Small intestine (tissue), 7 donors: ENCODE measurements at regions not wholly inside any gene's neighbourhood (a gene's known extent, or its start where the extent isn't known, plus 50 kb on each side); places are given as distances from the start of the nearest gene placed in this dataset.

ENCODE experiments used
- DNase-seq, 2 donors: peaks; one replicate each; pipeline versions ENCODE4 v3.0.0 to v3.0.0-alpha.2; 2013
- FAIRE-seq: peaks from 2 replicates; lab custom pipeline; 2012; peaks lifted over from hg19 to GRCh38; lab: Jason Lieb, UNC
- H3K27ac ChIP-seq, 3 donors: one replicate each; pipeline ENCODE4 v1.5.1; 2013; ENCODE audit warnings: low read length in 2 of 3, mild to moderate bottlenecking in 2 of 3, control low read depth in 1 of 3, inconsistent platforms in 1 of 3, low read depth in 1 of 3, moderate library complexity in 1 of 3
- H3K27me3 ChIP-seq, 3 donors: one replicate each; pipeline ENCODE4 v1.6.1; 2013; ENCODE audit warnings: low read length in 3 of 3, inconsistent platforms in 1 of 3; ENCODE audit not compliant: control insufficient read depth in 3 of 3, insufficient read depth in 3 of 3
- H3K36me3 ChIP-seq, 3 donors: one replicate each; pipeline ENCODE4 v1.6.1; 2013; ENCODE audit warnings: low read length in 3 of 3, inconsistent platforms in 1 of 3, low read depth in 1 of 3, mild to moderate bottlenecking in 1 of 3, moderate library complexity in 1 of 3; ENCODE audit not compliant: control insufficient read depth in 3 of 3, insufficient read depth in 2 of 3
- H3K4me1 ChIP-seq, 3 donors: one replicate each; pipeline ENCODE4 v1.6.1; 2013; ENCODE audit warnings: low read length in 2 of 3, inconsistent platforms in 1 of 3, low read depth in 1 of 3, mild to moderate bottlenecking in 1 of 3, moderate library complexity in 1 of 3; ENCODE audit not compliant: control insufficient read depth in 3 of 3, insufficient read depth in 2 of 3
- H3K4me3 ChIP-seq, 3 donors: one replicate each; pipeline ENCODE4 v1.5.1; 2013; ENCODE audit warnings: low read length in 3 of 3, control low read depth in 1 of 3, inconsistent platforms in 1 of 3, low read depth in 1 of 3, mild to moderate bottlenecking in 1 of 3, moderate library complexity in 1 of 3
- H3K9me3 ChIP-seq, 2 donors: one replicate each; pipeline ENCODE4 v1.6.1; 2013; ENCODE audit warnings: low read depth in 1 of 2, low read length in 1 of 2; ENCODE audit not compliant: control insufficient read depth in 2 of 2, insufficient read depth in 1 of 2
- WGBS, 3 donors: extraction: QIAGEN DNeasy Blood & Tissue Kit; methylation state at CpG; one replicate each; pipeline ENCODE4 v1.1.7; 2013; 5-methylcytosine and 5-hydroxymethylcytosine counted together
- donor health status: healthy with polysubstance abuse.
- donor health status: control.
- donor health status: control.
- donor health status: Bipolar disorder and iron deficiency.
- donor health status: healthy.

- DNase-seq = no peak
- 80 to 84% (median 84%) methylated on average over 5 of the region's 5 CpGs for WGBS, 3 donors
- no peaks in the 10 kb centered on the region for H3K4me1 ChIP-seq
These were observed 115.0 kb downstream of the CETN3 start for GRCh38 chr5:90294604-90295003.

GRCh38 chr5:90293931-90294330 is 115.6 kb downstream of the CETN3 start:
- Histone ChIP-seq H3K27me3 (no peaks in the 10 kb centered on the region), H3K4me3 (no peak overlapping the region), H3K27ac (no peak overlapping the region), H3K36me3 (no peaks in the 10 kb centered on the region), H3K4me1 (no peaks in the 10 kb centered on the region), H3K9me3 (no peaks in the 10 kb centered on the region)
- FAIRE-seq (no peak), DNase-seq (no peak)
- 80 to 82% (median 81%) methylated on average over 2 of the region's 2 CpGs for WGBS, 3 donors

More at GRCh38 chr5:90294604-90295003, 115.0 kb downstream of the CETN3 start:
- no peaks in the 10 kb centered on the region for H3K27me3 ChIP-seq
- no peak for FAIRE-seq
- H3K4me3 ChIP-seq = no peak overlapping the region
- no peaks in the 10 kb centered on the region for H3K9me3 ChIP-seq
- no peak overlapping the region for H3K27ac ChIP-seq
- H3K36me3 ChIP-seq = no peaks in the 10 kb centered on the region

- no peak for DNase-seq
- Histone ChIP-seq H3K27ac (no peak overlapping the region), H3K27me3 (no peaks in the 10 kb centered on the region), H3K36me3 (no peaks in the 10 kb centered on the region), H3K4me3 (no peak overlapping the region), H3K4me1 (no peaks in the 10 kb centered on the region), H3K9me3 (no peaks in the 10 kb centered on the region)
- 76 to 88% (median 78%) methylated on average over 5 of the region's 5 CpGs for WGBS, 3 donors
- FAIRE-seq = no peak
These were observed 118.9 kb downstream of the CETN3 start for GRCh38 chr5:90290648-90291047.

GRCh38 chr5:90289837-90290236 is 119.7 kb downstream of the CETN3 start:
- Histone ChIP-seq H3K9me3 (no peaks in the 10 kb centered on the region), H3K4me1 (no peaks in the 10 kb centered on the region), H3K27me3 (no peaks in the 10 kb centered on the region), H3K36me3 (no peaks in the 10 kb centered on the region), H3K27ac (no peak overlapping the region), H3K4me3 (no peak overlapping the region)
- FAIRE-seq = no peak
- 32 to 39% (median 33%) methylated on average over 5 of the region's 5 CpGs for WGBS, 3 donors
- DNase-seq = no peak

- no peaks in the 10 kb centered on the region for H3K36me3 ChIP-seq
- no peak overlapping the region for H3K27ac ChIP-seq
- no peak for FAIRE-seq
- 77 to 88% (median 86%) methylated on average over 1 of the region's 1 CpG for WGBS, 3 donors
- DNase-seq = no peak
- no peaks in the 10 kb centered on the region for H3K27me3 ChIP-seq
- H3K4me1 ChIP-seq = no peaks in the 10 kb centered on the region
- H3K9me3 ChIP-seq = no peaks in the 10 kb centered on the region
- H3K4me3 ChIP-seq = no peak overlapping the region
These were observed 122.5 kb downstream of the CETN3 start for GRCh38 chr5:90287036-90287435.

- 16 to 55% (median 35%) methylated on average over 1 of the region's 1 CpG for WGBS, 3 donors
- H3K4me1 ChIP-seq = no peaks in the 10 kb centered on the region
- FAIRE-seq = no peak
- H3K9me3 ChIP-seq = no peaks in the 10 kb centered on the region
- no peak overlapping the region for H3K27ac ChIP-seq
- H3K36me3 ChIP-seq = no peaks in the 10 kb centered on the region
- H3K27me3 ChIP-seq = no peaks in the 10 kb centered on the region
- H3K4me3 ChIP-seq = no peak overlapping the region
- DNase-seq = no peak
These were observed 124.0 kb downstream of the CETN3 start for GRCh38 chr5:90285581-90285980.

- FAIRE-seq (no peak), DNase-seq (no peak)
- WGBS, 3 donors = 85 to 95% (median 92%) methylated on average over 1 of the region's 1 CpG
- Histone ChIP-seq H3K4me1 (no peaks in the 10 kb centered on the region), H3K9me3 (no peaks in the 10 kb centered on the region), H3K36me3 (no peaks in the 10 kb centered on the region), H3K27ac (no peak overlapping the region), H3K4me3 (no peak overlapping the region), H3K27me3 (no peaks in the 10 kb centered on the region)
These were observed 125.2 kb downstream of the CETN3 start for GRCh38 chr5:90284375-90284774.

- WGBS, 3 donors = 70 to 87% (median 76%) methylated on average over 3 of the region's 3 CpGs
- H3K4me3 ChIP-seq = no peak overlapping the region
- no peaks in the 10 kb centered on the region for H3K36me3 ChIP-seq
- DNase-seq (no peak), FAIRE-seq (no peak)
- no peaks in the 10 kb centered on the region for H3K9me3 ChIP-seq
- H3K27ac ChIP-seq = no peak overlapping the region
- H3K4me1 ChIP-seq = no peaks in the 10 kb centered on the region
- H3K27me3 ChIP-seq = no peaks in the 10 kb centered on the region
These were observed 130.5 kb downstream of the CETN3 start for GRCh38 chr5:90279091-90279490.

- Histone ChIP-seq H3K27ac (no peak overlapping the region), H3K9me3 (no peaks in the 10 kb centered on the region), H3K4me1 (no peaks in the 10 kb centered on the region), H3K36me3 (no peaks in the 10 kb centered on the region), H3K4me3 (no peak overlapping the region), H3K27me3 (no peaks in the 10 kb centered on the region)
- DNase-seq = no peak
- FAIRE-seq = no peak
- 68 to 88% (median 76%) methylated on average over 2 of the region's 2 CpGs for WGBS, 3 donors
These were observed 135.3 kb downstream of the CETN3 start for GRCh38 chr5:90274216-90274615.
